Mucosa of descending colon (tissue), 3 donors: ENCODE measurements at regions not wholly inside any gene's neighbourhood (a gene's known extent, or its start where the extent isn't known, plus 50 kb on each side); places are given as distances from the start of the nearest gene placed in this dataset.

Experiments
- ATAC-seq: fragments of 200-7000 bp; cut with Tn5 transposase; one replicate; pipeline ENCODE4 v1.9.1; 2020; ENCODE audit warnings: mild to moderate bottlenecking, moderate library complexity
- DNase-seq, 3 donors: peaks; one replicate each; pipeline ENCODE4 v3.0.0-alpha.2; 2020
- H3K36me3 ChIP-seq: fragments of 200-600 bp; one replicate; pipeline ENCODE4 v1.8.0; 2021; ENCODE audit warnings: low read depth, mild to moderate bottlenecking
- H3K4me1 ChIP-seq: fragments of 200-600 bp; one replicate; pipeline ENCODE4 v1.8.0; 2021; ENCODE audit warnings: low read depth, mild to moderate bottlenecking
- H3K4me3 ChIP-seq: fragments of 200-600 bp; one replicate; pipeline ENCODE4 v1.8.0; 2021; ENCODE audit warnings: mild to moderate bottlenecking
- H3K9me3 ChIP-seq: fragments of 200-600 bp; one replicate; pipeline ENCODE4 v1.8.0; 2021; ENCODE audit warnings: mild to moderate bottlenecking
- CTCF ChIP-seq: fragments of 200-600 bp; IDR thresholded peaks from one replicate; pipeline ENCODE4 v1.8.0; 2022; ENCODE audit warnings: antibody characterized with exemption, mild to moderate bottlenecking
- intact Hi-C, 2 donors: fragments of 100-400 bp; cut with DNase I in 1 of 2; cut with micrococcal nuclease in 1 of 2; formaldehyde crosslinking; loops; one replicate each; pipeline versions ENCODE4 v1.11.0 to v1.11.1; 2022; cut with DNase I, micrococcal nuclease
- donor health status: DM: no; HTN: no; CAD: no; lungs with moderate emphysema.
- donor health status: DM: no; HTN: no; CAD: no.
- donor health status: DM: no; HTN: yes; CAD: no.

GRCh38 chr12:125473501-125473900 is 408.3 kb downstream of the AACS start:
- intact Hi-C loops = no loop called here
- DNase-seq = no peak
- TF ChIP-seq CTCF = no peak

GRCh38 chr12:125487336-125487735 is 422.1 kb downstream of the AACS start:
- no peak for DNase-seq
- Histone ChIP-seq H3K36me3 (no peaks in the 10 kb centered on the region), H3K4me1 (no peaks in the 10 kb centered on the region), H3K9me3 (no peaks in the 10 kb centered on the region), H3K4me3 (no peak overlapping the region)
- intact Hi-C loops = no loop called here
- ATAC-seq = no peak
- no peak for TF ChIP-seq CTCF

More at GRCh38 chr12:125473501-125473900, 408.3 kb downstream of the AACS start:
- H3K4me1 ChIP-seq = peaks cover 3% of the 10 kb centered on the region
- no peaks in the 10 kb centered on the region for H3K36me3 ChIP-seq
- H3K9me3 ChIP-seq = no peaks in the 10 kb centered on the region
- no peak for ATAC-seq
- no peak overlapping the region for H3K4me3 ChIP-seq

- intact Hi-C loops = no loop called here
- no peak for ATAC-seq
Measured at GRCh38 chr12:125491553-125491952, 426.3 kb downstream of the AACS start.

GRCh38 chr12:125492354-125493270 is 427.4 kb downstream of the AACS start:
- Histone ChIP-seq H3K4me1 (no peaks in the 10 kb centered on the region), H3K36me3 (no peaks in the 10 kb centered on the region), H3K9me3 (no peaks in the 10 kb centered on the region), H3K4me3 (no peak overlapping the region)
- ATAC-seq (peak; percentile 34), DNase-seq (peak in 2 of 3 donors; percentile 15 to 31)
- intact Hi-C loops = no loop called here
- no peak for TF ChIP-seq CTCF

More at GRCh38 chr12:125491553-125491952, 426.3 kb downstream of the AACS start:
- Histone ChIP-seq H3K9me3 (no peaks in the 10 kb centered on the region), H3K4me3 (no peak overlapping the region), H3K4me1 (no peaks in the 10 kb centered on the region), H3K36me3 (no peaks in the 10 kb centered on the region)
- no peak for DNase-seq
- no peak for TF ChIP-seq CTCF

- DNase-seq (no peak), ATAC-seq (no peak)
- Histone ChIP-seq H3K9me3 (no peaks in the 10 kb centered on the region), H3K4me3 (no peak overlapping the region), H3K4me1 (no peaks in the 10 kb centered on the region), H3K36me3 (no peaks in the 10 kb centered on the region)
- intact Hi-C loops = no loop called here
- TF ChIP-seq CTCF = no peak
Measured at GRCh38 chr12:125493704-125494308, 428.6 kb downstream of the AACS start.
